ENCODE measurements at regions not wholly inside any gene's neighbourhood (a gene's known extent, or its start where the extent isn't known, plus 50 kb on each side); places are given as distances from the start of the nearest gene placed in this dataset.

GRCh38 chr21:26784974-26785373 lies 60.2 kb downstream of the ADAMTS1 start:
- TF ChIP-seq, protein P1, sequence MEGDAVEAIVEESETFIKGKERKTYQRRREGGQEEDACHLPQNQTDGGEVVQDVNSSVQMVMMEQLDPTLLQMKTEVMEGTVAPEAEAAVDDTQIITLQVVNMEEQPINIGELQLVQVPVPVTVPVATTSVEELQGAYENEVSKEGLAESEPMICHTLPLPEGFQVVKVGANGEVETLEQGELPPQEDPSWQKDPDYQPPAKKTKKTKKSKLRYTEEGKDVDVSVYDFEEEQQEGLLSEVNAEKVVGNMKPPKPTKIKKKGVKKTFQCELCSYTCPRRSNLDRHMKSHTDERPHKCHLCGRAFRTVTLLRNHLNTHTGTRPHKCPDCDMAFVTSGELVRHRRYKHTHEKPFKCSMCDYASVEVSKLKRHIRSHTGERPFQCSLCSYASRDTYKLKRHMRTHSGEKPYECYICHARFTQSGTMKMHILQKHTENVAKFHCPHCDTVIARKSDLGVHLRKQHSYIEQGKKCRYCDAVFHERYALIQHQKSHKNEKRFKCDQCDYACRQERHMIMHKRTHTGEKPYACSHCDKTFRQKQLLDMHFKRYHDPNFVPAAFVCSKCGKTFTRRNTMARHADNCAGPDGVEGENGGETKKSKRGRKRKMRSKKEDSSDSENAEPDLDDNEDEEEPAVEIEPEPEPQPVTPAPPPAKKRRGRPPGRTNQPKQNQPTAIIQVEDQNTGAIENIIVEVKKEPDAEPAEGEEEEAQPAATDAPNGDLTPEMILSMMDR (IDR thresholded peaks at IDR 0.05), result no peak
- TF ChIP-seq POLR2A (IDR thresholded peaks at IDR 0.05), result no peak
- Histone ChIP-seq H3K4me3 (no peak overlapping the region), H3K27ac (peak overlapping the region in 11 of 12 donors; percentile 5 to 79 (median 50)), H3K27me3 (no peaks in the 10 kb centered on the region), H3K36me3 (no peaks in the 10 kb centered on the region), H3K9me3 (no peaks in the 10 kb centered on the region), H3K4me1 (peaks cover 0 to 46% (median 9%) of the 10 kb centered on the region in 12 donors)
- ATAC-seq (peak; percentile 43 to 67 (median 56)), DNase-seq (no peak)
- WGBS, 4 donors, result 67 to 88% (median 78%) methylated on average over 3 of the region's 3 CpGs
- intact Hi-C loops (cut with DNase I), result no loop called here

DNA sequence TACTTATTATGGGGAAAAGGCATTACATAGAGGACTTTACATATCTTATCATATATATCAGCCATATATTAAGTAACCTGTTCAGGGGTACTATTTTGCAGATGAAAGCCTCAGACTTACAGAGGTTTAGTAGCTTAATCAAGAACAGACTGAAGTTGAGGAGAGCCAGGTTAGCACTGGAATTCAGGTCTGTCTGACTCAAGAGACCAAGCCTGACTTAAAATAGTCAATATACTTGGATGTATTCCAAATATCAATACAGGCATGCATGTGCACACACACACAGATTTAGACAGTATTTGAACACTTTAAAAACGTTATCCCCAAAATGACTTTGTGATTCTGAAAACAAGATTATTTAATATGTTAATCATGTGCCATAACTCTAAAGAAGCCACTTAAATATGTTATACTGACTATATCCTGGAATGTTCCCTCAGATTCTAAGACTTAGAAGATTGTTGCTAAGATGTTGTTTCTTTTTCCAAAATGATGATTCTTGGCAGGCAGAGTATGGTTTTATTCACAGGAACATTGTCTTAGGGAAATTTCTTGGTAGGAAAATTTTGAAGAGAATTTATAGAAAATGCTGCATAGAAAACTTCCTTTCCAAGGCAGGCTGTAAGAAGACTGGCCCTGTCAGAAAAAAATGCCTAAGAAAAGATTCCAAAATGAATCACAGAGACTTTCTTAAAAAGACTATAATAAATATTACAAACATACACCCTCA lies 61.6 kb downstream of the ADAMTS1 start:
- H3K4me3 ChIP-seq, result no peak overlapping the region
- no peaks in the 10 kb centered on the region for H3K27me3 ChIP-seq
- no peaks in the 10 kb centered on the region for H3K36me3 ChIP-seq
- 8 to 21% (median 15%) methylated on average over 1 of the region's 1 CpG for WGBS, 4 donors
- ATAC-seq (no peak), DNase-seq (no peak)
- H3K9me3 ChIP-seq, result no peaks in the 10 kb centered on the region
- H3K27ac ChIP-seq, result peak overlapping the region in 11 of 12 donors; percentile 29 to 79 (median 58)
- TF ChIP-seq POLR2A (IDR thresholded peaks at IDR 0.05), result no peak
- TF ChIP-seq, protein P1 (IDR thresholded peaks at IDR 0.05), result no peak
- peaks cover 0 to 40% (median 9%) of the 10 kb centered on the region in 12 donors for H3K4me1 ChIP-seq
- intact Hi-C loops (cut with DNase I), result no loop called here

DNA sequence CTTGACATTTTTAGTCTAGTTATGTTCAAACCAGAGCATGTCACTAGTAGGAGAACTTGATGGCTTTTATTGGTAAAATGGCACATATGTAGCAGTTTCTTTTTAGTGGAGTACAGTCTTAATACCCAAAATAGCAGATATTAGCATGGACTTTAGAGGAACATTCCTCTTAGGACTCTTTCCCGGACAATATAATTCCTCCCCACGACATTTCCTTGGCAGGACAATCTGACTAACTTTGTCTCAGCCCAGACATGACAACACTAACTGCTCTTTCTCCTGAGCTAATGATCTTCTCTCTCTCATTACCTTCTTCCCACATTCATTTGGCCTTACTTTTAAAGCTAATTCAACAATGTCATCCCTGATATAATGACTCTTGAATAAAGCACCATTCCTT lies 62.5 kb downstream of the ADAMTS1 start:
- TF ChIP-seq, protein P1 (IDR thresholded peaks at IDR 0.05), result no peak
- TF ChIP-seq POLR2A (IDR thresholded peaks at IDR 0.05), result no peak
- intact Hi-C loops (cut with DNase I), result loop anchor here in 1 of 10 donors (1.0 kb wide), 1 partner anchor 63 kb away; the partner anchor contains the start of gene ADAMTS1
- DNase-seq (no peak), ATAC-seq (peak; percentile 33 to 64 (median 44))
- Histone ChIP-seq H3K4me1 (peaks cover 0 to 39% (median 9%) of the 10 kb centered on the region in 12 donors), H3K9me3 (no peaks in the 10 kb centered on the region), H3K27ac (peak overlapping the region; percentile 10 to 79 (median 61)), H3K36me3 (no peaks in the 10 kb centered on the region), H3K4me3 (no peak overlapping the region), H3K27me3 (no peaks in the 10 kb centered on the region)
- WGBS, 4 donors, result 14 to 53% (median 23%) methylated on average over 2 of the region's 2 CpGs

DNA sequence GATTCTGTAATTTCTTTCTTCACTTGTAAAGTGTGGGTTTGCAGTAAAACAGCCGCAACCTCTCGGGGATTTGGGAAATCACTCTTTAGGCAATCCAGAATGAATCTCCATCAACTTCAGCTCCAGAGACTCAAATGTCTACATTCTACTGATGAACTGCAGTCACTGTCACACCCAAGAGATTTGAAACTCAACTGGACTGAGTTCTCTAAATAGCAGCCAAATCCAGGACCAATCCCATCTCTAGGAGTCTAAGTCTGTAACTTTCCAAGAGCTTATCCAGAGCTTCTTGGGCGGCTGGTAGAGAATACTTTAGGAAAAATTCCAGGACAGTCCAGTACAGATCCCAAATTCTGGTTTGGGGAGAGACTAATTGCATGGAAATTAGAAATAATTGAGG lies 62.9 kb downstream of the ADAMTS1 start:
- no peak for TF ChIP-seq POLR2A (IDR thresholded peaks at IDR 0.05)
- TF ChIP-seq, protein P1 (IDR thresholded peaks at IDR 0.05), result no peak
- DNase-seq (no peak), ATAC-seq (peak in 3 of 4 donors; percentile 26 to 43 (median 39))
- H3K9me3 ChIP-seq, result no peaks in the 10 kb centered on the region
- H3K27ac ChIP-seq, result peak overlapping the region; percentile 10 to 79 (median 61)
- 64 to 76% (median 70%) methylated on average over 3 of the region's 3 CpGs for WGBS, 4 donors
- H3K27me3 ChIP-seq, result no peaks in the 10 kb centered on the region
- peaks cover 0 to 39% (median 9%) of the 10 kb centered on the region in 12 donors for H3K4me1 ChIP-seq
- no peak overlapping the region for H3K4me3 ChIP-seq
- intact Hi-C loops (cut with DNase I), result loop anchor here in 1 of 10 donors (1.0 kb wide), 1 partner anchor 63 kb away; the partner anchor contains the start of gene ADAMTS1
- H3K36me3 ChIP-seq, result no peaks in the 10 kb centered on the region

Measured in heart left ventricle (tissue), 16 donors.